ENCODE measurements at regions not wholly inside any gene's neighbourhood (a gene's known extent, or its start where the extent isn't known, plus 50 kb on each side); places are given as distances from the start of the nearest gene placed in this dataset.

DNA sequence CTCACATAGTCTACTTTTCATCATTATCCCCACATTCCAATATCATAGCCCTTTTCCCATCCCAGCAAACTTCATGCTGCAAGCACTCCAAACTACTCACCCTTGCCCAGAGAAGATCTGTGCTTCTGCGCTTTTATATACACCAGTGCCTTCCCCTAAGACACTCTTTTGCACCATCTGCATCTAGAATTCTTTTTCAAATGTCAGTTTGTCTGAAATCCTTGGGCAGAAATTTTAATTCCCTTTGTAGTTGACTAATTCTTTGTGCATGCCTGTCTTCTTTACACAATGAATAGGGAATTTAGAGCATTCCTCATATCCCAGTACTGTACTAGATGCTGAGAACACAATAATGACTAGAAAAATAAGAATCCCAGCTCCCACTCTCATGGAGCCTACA, 298.9 kb downstream of the KCNN2 start:
- no peaks in the 10 kb centered on the region for H3K4me1 ChIP-seq
- no peak overlapping the region for H3K4me3 ChIP-seq
- H3K36me3 ChIP-seq = no peaks in the 10 kb centered on the region
- no peaks in the 10 kb centered on the region for H3K27me3 ChIP-seq (replicated peaks in 1 of 7)
- no peak for DNase-seq
- intact Hi-C loops (cut with DNase I; ENCODE audit: low total_unique reads) = no loop called here
- H3K9me3 ChIP-seq = peaks cover 0 to 15% (median 0%) of the 10 kb centered on the region in 8 donors
- no peak overlapping the region for H3K27ac ChIP-seq
- 85 to 92% (median 86%) methylated on average over 1 of the region's 1 CpG for WGBS, 5 donors
- TF ChIP-seq CTCF (IDR thresholded peaks at IDR 0.05 in 8 of 11, conservative IDR thresholded peaks at IDR 0.05 in 3 of 11) (no peak), POLR2A (IDR thresholded peaks at IDR 0.05) (no peak), POLR2AphosphoS5 (IDR thresholded peaks at IDR 0.05) (no peak)

- TF ChIP-seq POLR2A (IDR thresholded peaks at IDR 0.05) = no peak
- TF ChIP-seq POLR2AphosphoS5 (IDR thresholded peaks at IDR 0.05) = no peak
- TF ChIP-seq CTCF (IDR thresholded peaks at IDR 0.05 in 8 of 11, conservative IDR thresholded peaks at IDR 0.05 in 3 of 11) = no peak
- Histone ChIP-seq H3K27me3 (replicated peaks in 1 of 7) (no peaks in the 10 kb centered on the region), H3K4me1 (no peaks in the 10 kb centered on the region), H3K9me3 (peaks cover 0 to 2% (median 0%) of the 10 kb centered on the region in 8 donors), H3K27ac (no peak overlapping the region), H3K36me3 (no peaks in the 10 kb centered on the region), H3K4me3 (no peak overlapping the region)
- DNase-seq = no peak
- intact Hi-C loops (cut with DNase I; ENCODE audit: low total_unique reads) = no loop called here
- 73 to 85% (median 80%) methylated on average over 1 of the region's 1 CpG for WGBS, 5 donors
Observed at GRCh38 chr5:114658194-114658593, 296.3 kb downstream of the KCNN2 start.

- no peak overlapping the region for H3K4me3 ChIP-seq
- H3K36me3 ChIP-seq = no peaks in the 10 kb centered on the region
- H3K9me3 ChIP-seq = no peaks in the 10 kb centered on the region
- intact Hi-C loops (cut with DNase I; ENCODE audit: low total_unique reads) = no loop called here
- TF ChIP-seq POLR2AphosphoS5 (IDR thresholded peaks at IDR 0.05) (no peak), POLR2A (IDR thresholded peaks at IDR 0.05) (no peak), CTCF (IDR thresholded peaks at IDR 0.05 in 8 of 11, conservative IDR thresholded peaks at IDR 0.05 in 3 of 11) (no peak)
- H3K4me1 ChIP-seq = no peaks in the 10 kb centered on the region
- no peak overlapping the region for H3K27ac ChIP-seq
- no peak for DNase-seq
- 62 to 75% (median 70%) methylated on average over 6 of the region's 6 CpGs for WGBS, 5 donors
- no peaks in the 10 kb centered on the region for H3K27me3 ChIP-seq (replicated peaks in 1 of 7)
Observed at GRCh38 chr5:114657342-114658130, 295.7 kb downstream of the KCNN2 start.

GRCh38 chr5:114649878-114650277, 288.0 kb downstream of the KCNN2 start:
- TF ChIP-seq POLR2AphosphoS5 (IDR thresholded peaks at IDR 0.05) (no peak), CTCF (IDR thresholded peaks at IDR 0.05 in 8 of 11, conservative IDR thresholded peaks at IDR 0.05 in 3 of 11) (no peak), POLR2A (IDR thresholded peaks at IDR 0.05) (no peak)
- DNase-seq = no peak
- peaks cover 0 to under 1% (median 0%) of the 10 kb centered on the region in 8 donors for H3K9me3 ChIP-seq
- 74 to 83% (median 79%) methylated on average over 1 of the region's 1 CpG for whole genome bisulfite sequencing, 5 donors
- intact Hi-C loops (cut with DNase I; ENCODE audit: low total_unique reads) = no loop called here
- H3K4me1 ChIP-seq = no peaks in the 10 kb centered on the region
- H3K4me3 ChIP-seq = no peak overlapping the region
- H3K36me3 ChIP-seq = no peaks in the 10 kb centered on the region
- no peaks in the 10 kb centered on the region for H3K27me3 ChIP-seq (replicated peaks in 1 of 7)
- H3K27ac ChIP-seq = no peak overlapping the region
